ENCODE measurements at regions not wholly inside any gene's neighbourhood (a gene's known extent, or its start where the extent isn't known, plus 50 kb on each side); places are given as distances from the start of the nearest gene placed in this dataset.

DNA sequence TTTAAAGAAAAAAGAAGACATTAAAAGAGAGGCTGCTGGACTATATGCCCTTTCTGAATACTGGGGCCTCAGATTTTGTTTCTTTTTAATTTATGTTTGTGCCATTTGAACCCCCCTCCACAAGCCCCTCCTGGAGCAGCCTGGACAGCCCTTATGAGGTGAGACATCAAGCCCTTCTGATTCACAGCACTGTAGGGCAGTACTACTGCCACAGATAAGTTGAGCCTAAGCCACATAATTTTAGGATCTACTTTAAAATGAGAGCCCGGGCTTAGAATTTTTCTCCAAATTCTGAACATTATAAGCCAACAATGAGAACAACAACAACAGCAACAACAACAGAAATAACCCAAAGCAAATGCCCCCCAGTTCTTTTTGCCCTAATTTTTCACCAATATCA, 256.9 kb upstream of the SALL1 start:
- TF ChIP-seq, protein P1, sequence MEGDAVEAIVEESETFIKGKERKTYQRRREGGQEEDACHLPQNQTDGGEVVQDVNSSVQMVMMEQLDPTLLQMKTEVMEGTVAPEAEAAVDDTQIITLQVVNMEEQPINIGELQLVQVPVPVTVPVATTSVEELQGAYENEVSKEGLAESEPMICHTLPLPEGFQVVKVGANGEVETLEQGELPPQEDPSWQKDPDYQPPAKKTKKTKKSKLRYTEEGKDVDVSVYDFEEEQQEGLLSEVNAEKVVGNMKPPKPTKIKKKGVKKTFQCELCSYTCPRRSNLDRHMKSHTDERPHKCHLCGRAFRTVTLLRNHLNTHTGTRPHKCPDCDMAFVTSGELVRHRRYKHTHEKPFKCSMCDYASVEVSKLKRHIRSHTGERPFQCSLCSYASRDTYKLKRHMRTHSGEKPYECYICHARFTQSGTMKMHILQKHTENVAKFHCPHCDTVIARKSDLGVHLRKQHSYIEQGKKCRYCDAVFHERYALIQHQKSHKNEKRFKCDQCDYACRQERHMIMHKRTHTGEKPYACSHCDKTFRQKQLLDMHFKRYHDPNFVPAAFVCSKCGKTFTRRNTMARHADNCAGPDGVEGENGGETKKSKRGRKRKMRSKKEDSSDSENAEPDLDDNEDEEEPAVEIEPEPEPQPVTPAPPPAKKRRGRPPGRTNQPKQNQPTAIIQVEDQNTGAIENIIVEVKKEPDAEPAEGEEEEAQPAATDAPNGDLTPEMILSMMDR (conservative IDR thresholded peaks at IDR 0.05; ENCODE audit: low read depth in 2 of 2): no peak
- TF ChIP-seq STAT1 (IDR thresholded peaks at IDR 0.05; ENCODE audit: unreplicated experiment) (no peak), CREB1 (CRISPR knock-in tag; IDR thresholded peaks at IDR 0.05; ENCODE audit: low read depth) (no peak), NANOG (IDR thresholded peaks at IDR 0.05; ENCODE audit: borderline replicate concordance) (no peak), EZH2 (IDR thresholded peaks at IDR 0.05; ENCODE audit: low read depth, unreplicated experiment) (no peak), ZNF114 (CRISPR knock-in tag; IDR thresholded peaks at IDR 0.05) (no peak), JUNB (IDR thresholded peaks at IDR 0.05; ENCODE audit: unreplicated experiment) (no peak), ZNF331 (CRISPR knock-in tag; IDR thresholded peaks at IDR 0.05; ENCODE audit: low read depth) (no peak), POLR2AphosphoS5 (IDR thresholded peaks at IDR 0.05; ENCODE audit: low read depth) (no peak)
- TF ChIP-seq, protein P2, sequence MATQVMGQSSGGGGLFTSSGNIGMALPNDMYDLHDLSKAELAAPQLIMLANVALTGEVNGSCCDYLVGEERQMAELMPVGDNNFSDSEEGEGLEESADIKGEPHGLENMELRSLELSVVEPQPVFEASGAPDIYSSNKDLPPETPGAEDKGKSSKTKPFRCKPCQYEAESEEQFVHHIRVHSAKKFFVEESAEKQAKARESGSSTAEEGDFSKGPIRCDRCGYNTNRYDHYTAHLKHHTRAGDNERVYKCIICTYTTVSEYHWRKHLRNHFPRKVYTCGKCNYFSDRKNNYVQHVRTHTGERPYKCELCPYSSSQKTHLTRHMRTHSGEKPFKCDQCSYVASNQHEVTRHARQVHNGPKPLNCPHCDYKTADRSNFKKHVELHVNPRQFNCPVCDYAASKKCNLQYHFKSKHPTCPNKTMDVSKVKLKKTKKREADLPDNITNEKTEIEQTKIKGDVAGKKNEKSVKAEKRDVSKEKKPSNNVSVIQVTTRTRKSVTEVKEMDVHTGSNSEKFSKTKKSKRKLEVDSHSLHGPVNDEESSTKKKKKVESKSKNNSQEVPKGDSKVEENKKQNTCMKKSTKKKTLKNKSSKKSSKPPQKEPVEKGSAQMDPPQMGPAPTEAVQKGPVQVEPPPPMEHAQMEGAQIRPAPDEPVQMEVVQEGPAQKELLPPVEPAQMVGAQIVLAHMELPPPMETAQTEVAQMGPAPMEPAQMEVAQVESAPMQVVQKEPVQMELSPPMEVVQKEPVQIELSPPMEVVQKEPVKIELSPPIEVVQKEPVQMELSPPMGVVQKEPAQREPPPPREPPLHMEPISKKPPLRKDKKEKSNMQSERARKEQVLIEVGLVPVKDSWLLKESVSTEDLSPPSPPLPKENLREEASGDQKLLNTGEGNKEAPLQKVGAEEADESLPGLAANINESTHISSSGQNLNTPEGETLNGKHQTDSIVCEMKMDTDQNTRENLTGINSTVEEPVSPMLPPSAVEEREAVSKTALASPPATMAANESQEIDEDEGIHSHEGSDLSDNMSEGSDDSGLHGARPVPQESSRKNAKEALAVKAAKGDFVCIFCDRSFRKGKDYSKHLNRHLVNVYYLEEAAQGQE (IDR thresholded peaks at IDR 0.05; ENCODE audit: unreplicated experiment): no peak
- TF ChIP-seq, protein P3, sequence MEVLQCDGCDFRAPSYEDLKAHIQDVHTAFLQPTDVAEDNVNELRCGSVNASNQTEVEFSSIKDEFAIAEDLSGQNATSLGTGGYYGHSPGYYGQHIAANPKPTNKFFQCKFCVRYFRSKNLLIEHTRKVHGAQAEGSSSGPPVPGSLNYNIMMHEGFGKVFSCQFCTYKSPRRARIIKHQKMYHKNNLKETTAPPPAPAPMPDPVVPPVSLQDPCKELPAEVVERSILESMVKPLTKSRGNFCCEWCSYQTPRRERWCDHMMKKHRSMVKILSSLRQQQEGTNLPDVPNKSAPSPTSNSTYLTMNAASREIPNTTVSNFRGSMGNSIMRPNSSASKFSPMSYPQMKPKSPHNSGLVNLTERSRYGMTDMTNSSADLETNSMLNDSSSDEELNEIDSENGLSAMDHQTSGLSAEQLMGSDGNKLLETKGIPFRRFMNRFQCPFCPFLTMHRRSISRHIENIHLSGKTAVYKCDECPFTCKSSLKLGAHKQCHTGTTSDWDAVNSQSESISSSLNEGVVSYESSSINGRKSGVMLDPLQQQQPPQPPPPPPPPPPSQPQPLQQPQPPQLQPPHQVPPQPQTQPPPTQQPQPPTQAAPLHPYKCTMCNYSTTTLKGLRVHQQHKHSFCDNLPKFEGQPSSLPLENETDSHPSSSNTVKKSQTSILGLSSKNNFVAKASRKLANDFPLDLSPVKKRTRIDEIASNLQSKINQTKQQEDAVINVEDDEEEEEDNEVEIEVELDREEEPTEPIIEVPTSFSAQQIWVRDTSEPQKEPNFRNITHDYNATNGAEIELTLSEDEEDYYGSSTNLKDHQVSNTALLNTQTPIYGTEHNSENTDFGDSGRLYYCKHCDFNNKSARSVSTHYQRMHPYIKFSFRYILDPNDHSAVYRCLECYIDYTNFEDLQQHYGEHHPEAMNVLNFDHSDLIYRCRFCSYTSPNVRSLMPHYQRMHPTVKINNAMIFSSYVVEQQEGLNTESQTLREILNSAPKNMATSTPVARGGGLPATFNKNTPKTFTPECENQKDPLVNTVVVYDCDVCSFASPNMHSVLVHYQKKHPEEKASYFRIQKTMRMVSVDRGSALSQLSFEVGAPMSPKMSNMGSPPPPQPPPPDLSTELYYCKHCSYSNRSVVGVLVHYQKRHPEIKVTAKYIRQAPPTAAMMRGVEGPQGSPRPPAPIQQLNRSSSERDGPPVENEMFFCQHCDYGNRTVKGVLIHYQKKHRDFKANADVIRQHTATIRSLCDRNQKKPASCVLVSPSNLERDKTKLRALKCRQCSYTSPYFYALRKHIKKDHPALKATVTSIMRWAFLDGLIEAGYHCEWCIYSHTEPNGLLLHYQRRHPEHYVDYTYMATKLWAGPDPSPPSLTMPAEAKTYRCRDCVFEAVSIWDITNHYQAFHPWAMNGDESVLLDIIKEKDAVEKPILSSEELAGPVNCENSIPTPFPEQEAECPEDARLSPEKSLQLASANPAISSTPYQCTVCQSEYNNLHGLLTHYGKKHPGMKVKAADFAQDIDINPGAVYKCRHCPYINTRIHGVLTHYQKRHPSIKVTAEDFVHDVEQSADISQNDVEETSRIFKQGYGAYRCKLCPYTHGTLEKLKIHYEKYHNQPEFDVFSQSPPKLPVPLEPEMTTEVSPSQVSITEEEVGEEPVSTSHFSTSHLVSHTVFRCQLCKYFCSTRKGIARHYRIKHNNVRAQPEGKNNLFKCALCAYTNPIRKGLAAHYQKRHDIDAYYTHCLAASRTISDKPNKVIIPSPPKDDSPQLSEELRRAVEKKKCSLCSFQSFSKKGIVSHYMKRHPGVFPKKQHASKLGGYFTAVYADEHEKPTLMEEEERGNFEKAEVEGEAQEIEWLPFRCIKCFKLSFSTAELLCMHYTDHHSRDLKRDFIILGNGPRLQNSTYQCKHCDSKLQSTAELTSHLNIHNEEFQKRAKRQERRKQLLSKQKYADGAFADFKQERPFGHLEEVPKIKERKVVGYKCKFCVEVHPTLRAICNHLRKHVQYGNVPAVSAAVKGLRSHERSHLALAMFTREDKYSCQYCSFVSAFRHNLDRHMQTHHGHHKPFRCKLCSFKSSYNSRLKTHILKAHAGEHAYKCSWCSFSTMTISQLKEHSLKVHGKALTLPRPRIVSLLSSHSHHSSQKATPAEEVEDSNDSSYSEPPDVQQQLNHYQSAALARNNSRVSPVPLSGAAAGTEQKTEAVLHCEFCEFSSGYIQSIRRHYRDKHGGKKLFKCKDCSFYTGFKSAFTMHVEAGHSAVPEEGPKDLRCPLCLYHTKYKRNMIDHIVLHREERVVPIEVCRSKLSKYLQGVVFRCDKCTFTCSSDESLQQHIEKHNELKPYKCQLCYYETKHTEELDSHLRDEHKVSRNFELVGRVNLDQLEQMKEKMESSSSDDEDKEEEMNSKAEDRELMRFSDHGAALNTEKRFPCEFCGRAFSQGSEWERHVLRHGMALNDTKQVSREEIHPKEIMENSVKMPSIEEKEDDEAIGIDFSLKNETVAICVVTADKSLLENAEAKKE (CRISPR knock-in tag; IDR thresholded peaks at IDR 0.05): no peak
- TF ChIP-seq, protein P4, sequence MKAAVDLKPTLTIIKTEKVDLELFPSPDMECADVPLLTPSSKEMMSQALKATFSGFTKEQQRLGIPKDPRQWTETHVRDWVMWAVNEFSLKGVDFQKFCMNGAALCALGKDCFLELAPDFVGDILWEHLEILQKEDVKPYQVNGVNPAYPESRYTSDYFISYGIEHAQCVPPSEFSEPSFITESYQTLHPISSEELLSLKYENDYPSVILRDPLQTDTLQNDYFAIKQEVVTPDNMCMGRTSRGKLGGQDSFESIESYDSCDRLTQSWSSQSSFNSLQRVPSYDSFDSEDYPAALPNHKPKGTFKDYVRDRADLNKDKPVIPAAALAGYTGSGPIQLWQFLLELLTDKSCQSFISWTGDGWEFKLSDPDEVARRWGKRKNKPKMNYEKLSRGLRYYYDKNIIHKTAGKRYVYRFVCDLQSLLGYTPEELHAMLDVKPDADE (IDR thresholded peaks at IDR 0.05): no peak
- H3K9me3 Mint-ChIP-seq: no peaks in the 10 kb centered on the region
- ATAC-seq (no peak), DNase-seq (ENCODE audit: low spot score) (no peak)
- Histone ChIP-seq H4K20me1 (replicated peaks; ENCODE audit: insufficient read depth) (no peaks in the 10 kb centered on the region), H3K36me3 (ENCODE audit: insufficient read depth) (no peaks in the 10 kb centered on the region), H3K9me2 (ENCODE audit: insufficient read depth) (peaks cover 11% of the 10 kb centered on the region; the same call in 1 of the 2 replicates), H2AFZ (peak overlapping the region; percentile 44; the same call in 1 of the 2 replicates), H3K79me2 (replicated peaks; ENCODE audit: insufficient read depth) (no peaks in the 10 kb centered on the region), H3K27ac (ENCODE audit: low read depth) (no peak overlapping the region), H3K27me3 (ENCODE audit: insufficient read depth) (no peaks in the 10 kb centered on the region), H3K4me3 (no peak overlapping the region), H3K4me1 (ENCODE audit: insufficient read depth) (peaks cover 15% of the 10 kb centered on the region), H3K4me2 (no peak overlapping the region), H3F3A (replicated peaks; ENCODE audit: low read depth) (no peaks in the 10 kb centered on the region)
- H3K27me3 Mint-ChIP-seq (ENCODE audit: insufficient read depth, low read depth, poor library complexity): peaks cover 3% of the 10 kb centered on the region
- H3K36me3 Mint-ChIP-seq (ENCODE audit: low read depth): no peaks in the 10 kb centered on the region
- H3K27ac Mint-ChIP-seq: no peak overlapping the region
- no peak overlapping the region for H3K4me3 Mint-ChIP-seq
- peaks cover 16% of the 10 kb centered on the region for H3K4me1 Mint-ChIP-seq
